ENCODE measurements at regions not wholly inside any gene's neighbourhood (a gene's known extent, or its start where the extent isn't known, plus 50 kb on each side); places are given as distances from the start of the nearest gene placed in this dataset.
"Not testable (repeated sequence)": the region's sequence is repeated elsewhere in the genome, so short reads cannot be mapped to it uniquely, and the experiment has no call there.

DNA sequence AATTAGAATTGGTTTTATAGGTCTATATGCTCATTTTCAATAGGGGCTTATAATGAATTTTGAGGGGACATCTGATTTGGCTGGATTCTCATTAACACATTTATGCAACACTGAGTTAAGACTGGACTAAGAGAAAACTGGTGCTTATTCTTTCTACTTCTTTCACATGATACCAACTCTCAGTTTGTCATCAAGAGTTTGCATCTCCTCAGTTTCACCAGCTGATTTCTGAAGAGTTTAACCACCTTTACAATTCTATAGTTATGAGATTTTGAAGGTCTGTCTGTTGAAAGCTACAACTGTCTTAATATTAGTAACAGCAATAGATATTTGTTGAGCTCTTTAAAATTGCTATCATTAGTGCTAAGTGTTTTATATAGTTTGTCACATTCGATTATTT is 867.0 kb upstream of the SORCS1 start:
- no peak for FAIRE-seq

DNA sequence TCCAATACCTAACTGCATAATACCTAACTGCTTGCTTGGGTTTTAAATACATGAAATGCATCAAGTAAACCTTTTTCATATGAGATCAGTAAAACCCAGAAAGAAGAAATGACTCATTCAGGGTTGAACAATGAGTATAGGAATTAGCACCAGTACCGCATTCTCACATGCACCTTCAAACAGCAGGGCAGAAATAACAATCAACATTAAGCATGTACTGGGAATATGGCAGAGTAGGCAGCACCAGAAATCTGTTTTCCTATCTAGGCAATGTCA is 850.3 kb upstream of the SORCS1 start:
- no peak for FAIRE-seq

DNA sequence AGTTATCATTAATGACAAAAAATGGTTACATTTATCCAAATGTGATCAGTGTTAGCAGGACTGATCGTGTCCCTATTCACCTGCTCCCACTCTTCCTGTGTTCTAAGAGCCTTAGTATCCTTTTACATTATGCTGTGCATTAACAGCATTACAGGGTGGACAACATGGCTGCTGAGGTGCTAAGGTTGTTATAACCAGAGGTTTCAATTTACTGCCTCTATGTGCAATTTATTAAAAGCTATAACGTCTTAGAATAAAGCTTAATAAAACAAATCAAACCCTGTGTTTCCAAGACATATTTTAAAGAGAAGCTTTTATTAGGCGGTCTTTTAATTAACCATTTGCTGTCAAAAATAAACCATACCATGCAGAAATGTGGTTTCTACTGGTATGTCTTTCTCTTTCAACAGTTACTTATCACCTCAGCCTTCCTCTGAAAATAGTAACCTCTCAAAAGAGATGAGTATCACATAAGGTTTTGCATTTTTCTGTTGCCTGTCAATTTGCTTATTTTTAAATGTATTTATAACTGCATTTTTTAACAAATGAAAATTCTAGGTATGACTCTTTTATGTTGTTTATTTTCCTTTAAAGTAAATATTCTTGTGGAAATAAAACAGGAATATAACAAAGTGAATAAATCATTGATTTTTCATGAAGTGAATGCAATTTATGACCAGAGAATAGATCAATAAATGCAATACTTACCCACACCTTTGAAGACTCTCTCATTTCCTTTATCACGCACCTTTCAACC is 849.8 kb upstream of the SORCS1 start:
- no peak for FAIRE-seq

DNA sequence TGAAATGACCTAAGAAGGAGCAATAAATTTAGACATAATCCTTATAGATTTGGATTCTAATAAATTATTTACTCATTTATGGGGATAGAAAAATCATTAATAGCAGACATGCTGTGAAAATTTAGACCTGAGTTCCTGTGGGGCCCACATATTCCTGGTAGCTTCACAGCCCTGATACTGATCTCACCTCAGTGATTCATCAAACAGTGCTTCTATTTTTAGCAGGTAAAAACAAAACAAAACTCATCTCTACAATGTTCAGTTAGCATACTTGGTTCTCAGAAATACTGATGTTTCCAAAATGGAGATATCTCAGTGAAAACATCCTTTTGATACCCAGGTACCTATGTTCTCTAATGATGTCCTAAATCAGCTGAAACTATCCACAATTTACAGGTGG is 841.1 kb upstream of the SORCS1 start:
- no peak for FAIRE-seq

DNA sequence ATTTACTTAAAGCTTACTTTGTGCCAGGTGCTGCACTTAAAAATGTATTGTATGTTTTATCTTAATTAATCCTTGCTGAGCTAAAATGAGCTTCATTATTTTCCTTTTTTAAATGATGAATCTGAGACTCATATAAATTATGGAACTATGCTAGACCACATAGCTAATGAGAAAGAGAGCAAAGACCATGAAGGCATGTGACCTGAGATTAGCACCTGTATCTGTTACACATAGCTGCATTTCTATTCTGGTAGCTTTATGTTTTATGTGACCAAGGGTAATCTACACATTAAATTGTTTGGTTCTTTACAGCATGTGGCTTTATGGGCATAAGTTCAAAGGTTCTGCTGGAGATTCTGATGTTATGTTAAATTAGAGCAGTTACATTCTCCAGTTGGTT is 839.1 kb upstream of the SORCS1 start:
- FAIRE-seq: no peak

DNA sequence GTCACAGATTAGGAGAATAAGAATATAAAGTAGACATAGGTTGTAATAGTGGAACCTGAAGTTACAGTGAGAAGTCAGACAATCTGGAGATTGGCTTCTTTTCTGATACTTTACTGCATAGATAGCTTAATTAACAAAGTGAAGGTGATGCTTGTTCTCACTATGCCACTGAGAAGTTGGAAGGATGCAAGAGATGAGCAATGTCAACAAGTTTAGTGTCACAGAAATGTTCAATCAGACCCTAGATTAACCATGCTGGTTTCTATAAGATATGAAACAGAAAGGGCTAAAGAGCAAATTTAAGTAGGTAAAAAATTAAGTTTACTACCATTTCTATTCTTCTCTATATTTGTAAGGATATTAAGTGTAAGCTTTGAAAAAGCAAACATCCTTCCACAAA is 838.6 kb upstream of the SORCS1 start:
- no peak for FAIRE-seq

GRCh38 chr10:108000365-108000764 is 835.9 kb upstream of the SORCS1 start:
- no peak for FAIRE-seq

DNA sequence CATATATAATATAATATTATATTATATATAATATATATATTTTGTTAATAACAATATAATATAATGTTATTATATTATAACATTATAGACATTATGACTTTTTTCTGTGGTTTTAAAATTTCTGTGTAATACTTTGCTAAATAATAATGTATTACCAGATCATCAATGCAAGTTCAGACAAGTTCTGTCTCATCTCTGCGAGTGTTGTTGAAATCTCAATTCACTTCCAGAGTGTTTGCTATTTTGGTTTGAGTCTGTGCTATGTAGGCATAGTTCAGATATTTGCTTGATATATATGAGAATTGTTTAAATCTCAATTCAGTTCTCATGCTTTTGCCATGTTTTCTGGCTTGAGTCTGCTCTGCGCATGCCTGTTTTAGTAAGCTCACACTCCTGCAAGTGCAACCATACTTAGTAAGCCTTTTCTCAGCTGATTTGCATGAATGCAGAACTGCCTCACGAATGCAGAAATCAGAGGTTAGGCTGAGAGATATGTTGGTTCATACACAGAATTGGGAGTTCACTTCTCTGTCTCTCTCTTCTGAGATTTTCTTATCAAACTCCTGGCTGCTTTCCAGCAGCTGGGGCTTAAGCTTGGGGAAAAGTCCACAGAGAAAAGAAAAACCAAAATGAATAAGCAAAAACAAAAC is 830.2 kb upstream of the SORCS1 start:
- FAIRE-seq: peak; percentile 80

- no peak for FAIRE-seq
These were observed 822.1 kb upstream of the SORCS1 start for GRCh38 chr10:107986571-107986970.

- FAIRE-seq: no peak
These were observed 820.1 kb upstream of the SORCS1 start for GRCh38 chr10:107984581-107984980.

DNA sequence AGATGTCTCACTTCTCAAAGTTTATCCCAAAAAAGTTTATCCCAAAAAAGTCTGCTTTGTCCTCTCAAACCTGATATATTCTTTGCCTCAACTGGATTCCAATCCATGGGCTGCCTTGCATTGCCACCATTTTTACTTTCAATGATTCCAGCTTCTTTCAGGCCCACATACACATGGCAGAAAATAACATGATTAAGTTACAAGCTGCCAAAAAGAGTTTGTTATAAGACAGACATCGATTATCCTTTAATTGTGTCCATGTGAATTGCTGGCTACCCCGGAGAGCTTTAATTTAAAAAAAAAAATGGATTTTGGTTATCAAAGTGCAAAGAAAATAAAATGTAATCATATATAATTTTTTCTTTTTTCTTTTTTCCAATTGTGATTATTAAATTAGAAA is 819.6 kb upstream of the SORCS1 start:
- FAIRE-seq: no peak

- no peak for FAIRE-seq
These were observed 813.9 kb upstream of the SORCS1 start for GRCh38 chr10:107978455-107978854.

DNA sequence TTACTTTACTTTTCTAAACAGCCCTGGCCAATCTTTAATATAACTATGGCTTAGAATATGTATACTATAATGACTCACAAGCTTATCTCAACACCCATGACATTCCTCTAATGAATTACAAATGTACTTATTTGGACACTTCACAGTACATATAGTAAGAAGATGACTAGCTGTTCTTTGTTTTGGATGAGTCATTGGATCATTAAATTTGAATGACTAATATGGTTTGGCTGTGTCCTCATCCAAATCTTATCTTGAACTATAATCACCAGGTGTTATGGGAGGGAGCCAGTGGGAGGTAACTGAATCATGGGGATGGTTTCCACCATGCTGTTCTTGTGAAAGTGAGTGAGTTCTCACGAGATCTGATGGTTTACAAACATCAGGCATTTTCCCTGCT is 807.5 kb upstream of the SORCS1 start:
- no peak for FAIRE-seq

GRCh38 chr10:107971411-107971810 is 806.9 kb upstream of the SORCS1 start:
- FAIRE-seq: no peak

DNA sequence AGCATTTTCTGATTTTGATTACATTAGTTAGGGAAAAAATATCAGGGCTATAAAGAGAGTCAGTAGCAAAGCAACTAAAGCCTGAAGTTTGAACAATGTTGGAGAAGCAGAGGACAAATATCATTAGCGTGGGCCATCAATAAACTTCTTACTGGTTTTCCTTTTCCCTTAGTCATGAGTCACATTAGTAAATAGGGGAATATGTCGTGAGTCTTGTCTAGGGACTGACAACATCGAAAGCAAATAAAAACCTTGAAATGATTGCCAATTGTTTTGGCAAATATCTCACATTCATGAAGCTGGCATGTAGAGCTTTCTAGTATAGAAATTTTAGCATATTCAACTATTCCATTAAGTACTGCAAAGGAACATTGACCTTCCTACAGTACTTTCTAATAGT is 806.0 kb upstream of the SORCS1 start:
- FAIRE-seq: no peak

GRCh38 chr10:107969936-107970335 is 805.4 kb upstream of the SORCS1 start:
- no peak for FAIRE-seq

DNA sequence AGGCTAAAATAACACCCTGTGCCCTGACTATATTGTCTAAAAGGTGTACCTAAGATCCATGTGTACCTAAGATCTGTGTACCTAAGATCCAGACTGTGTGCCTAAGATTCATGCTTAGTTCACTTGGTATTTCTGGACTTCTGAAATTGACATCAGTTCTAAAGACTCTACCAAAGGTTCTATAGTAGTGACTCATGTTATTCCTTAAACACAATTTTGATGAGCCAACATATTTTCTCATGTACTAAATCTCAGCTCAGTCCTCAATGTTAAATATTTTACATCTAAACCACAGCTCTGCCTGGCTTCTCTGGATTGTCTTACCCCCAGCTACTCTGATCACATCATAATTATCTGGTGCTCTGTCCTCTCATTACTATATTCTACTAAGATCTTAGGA is 802.3 kb upstream of the SORCS1 start:
- no peak for FAIRE-seq

DNA sequence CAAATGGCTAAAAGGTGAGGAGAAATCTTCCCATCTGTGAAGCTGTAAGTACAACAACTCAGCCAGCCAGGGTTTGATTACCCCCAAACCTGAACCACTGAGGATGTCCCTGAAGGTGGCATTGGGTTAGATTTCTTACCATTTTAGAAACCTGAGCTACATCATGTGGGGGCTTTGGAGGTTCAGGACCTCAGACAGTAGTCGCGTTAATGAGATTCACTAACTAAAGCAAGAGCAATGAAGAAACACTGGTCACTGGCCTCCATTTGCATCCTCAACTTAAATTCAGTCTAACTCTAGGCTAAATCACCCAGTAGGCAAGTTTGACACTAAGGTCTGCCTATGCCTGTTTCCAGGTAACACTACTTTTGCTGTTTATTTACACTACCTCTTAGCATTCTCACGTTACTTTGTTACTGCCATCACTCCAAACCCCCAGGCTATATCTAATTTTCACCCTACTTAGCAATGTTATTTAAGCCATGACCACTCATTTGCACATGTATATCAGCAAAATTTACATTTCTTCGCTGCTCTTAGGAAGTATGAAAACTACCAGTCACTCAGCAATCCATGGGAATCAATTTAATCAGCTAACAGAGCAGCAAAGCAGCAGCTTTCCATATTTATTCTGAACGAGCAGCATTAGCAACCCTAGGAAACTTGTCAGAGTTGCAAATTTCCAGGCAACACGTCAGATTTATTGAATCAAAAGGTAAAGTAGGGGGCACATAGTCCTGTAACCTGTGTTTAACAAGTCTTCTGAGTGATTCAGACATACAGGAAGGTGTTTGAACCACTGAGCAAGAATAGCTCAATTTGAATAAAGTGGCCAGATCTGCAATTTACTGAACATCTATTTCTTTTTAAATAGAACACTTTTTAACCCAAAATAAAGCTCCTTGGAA is 788.4 kb upstream of the SORCS1 start:
- FAIRE-seq: no peak

- FAIRE-seq: not testable (repeated sequence)
These were observed 786.0 kb upstream of the SORCS1 start for GRCh38 chr10:107950411-107951062.

GRCh38 chr10:107942826-107943225 is 778.3 kb upstream of the SORCS1 start:
- FAIRE-seq: no peak

- no peak for FAIRE-seq
These were observed 768.6 kb upstream of the SORCS1 start for GRCh38 chr10:107933076-107933475.

DNA sequence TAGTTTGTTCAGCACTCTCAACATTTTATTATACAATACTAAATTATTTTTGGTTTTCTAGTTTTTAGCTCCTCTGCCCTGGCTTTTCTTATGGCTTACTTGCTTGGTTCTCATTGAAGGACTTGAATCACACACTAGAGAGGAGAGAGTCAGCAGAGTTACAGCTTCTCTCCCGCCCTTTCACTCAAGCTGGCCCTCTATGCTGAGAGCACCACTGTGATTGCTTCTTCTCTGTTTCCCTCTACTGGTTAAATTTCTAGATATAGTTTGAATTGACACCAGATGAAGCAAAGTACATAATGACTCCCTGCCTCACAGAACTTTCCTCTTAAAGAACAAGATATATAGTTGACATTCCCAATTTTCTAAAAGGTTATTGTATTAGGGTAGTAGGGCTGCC is 767.3 kb upstream of the SORCS1 start:
- FAIRE-seq: no peak

DNA sequence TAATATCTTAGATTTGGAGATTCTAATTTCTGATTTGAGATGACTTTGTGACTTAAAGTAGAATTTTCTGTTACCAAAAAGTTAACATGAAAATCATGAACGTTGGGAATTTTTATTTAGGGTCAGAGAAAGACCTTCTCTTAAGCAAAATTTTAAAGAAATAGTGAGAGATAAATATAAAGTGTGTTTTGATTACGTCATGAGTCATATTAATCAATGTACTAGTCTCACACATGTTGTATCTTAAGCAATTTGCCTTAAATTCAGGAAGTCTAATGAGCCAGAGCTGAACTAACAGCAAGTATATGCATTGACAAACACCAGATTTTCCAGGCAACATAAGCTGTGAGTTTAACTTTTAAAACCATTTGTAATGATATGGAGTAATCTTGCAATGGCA is 765.5 kb upstream of the SORCS1 start:
- no peak for FAIRE-seq

GRCh38 chr10:107924458-107924857 is 760.0 kb upstream of the SORCS1 start:
- no peak for FAIRE-seq
